GM19351 (cell line): ENCODE measurements at regions not wholly inside any gene's neighbourhood (a gene's known extent, or its start where the extent isn't known, plus 50 kb on each side); places are given as distances from the start of the nearest gene placed in this dataset.
"Not testable (repeated sequence)": the region's sequence is repeated elsewhere in the genome, so short reads cannot be mapped to it uniquely, and the experiment has no call there.

ENCODE experiments used
- ATAC-seq: cut with Tn5 transposase; IDR thresholded peaks from one replicate; pipeline ENCODE4 v1.9.1; 2021; ENCODE audit warnings: mild to moderate bottlenecking, moderate library complexity; ENCODE audit not compliant: unreplicated experiment

DNA sequence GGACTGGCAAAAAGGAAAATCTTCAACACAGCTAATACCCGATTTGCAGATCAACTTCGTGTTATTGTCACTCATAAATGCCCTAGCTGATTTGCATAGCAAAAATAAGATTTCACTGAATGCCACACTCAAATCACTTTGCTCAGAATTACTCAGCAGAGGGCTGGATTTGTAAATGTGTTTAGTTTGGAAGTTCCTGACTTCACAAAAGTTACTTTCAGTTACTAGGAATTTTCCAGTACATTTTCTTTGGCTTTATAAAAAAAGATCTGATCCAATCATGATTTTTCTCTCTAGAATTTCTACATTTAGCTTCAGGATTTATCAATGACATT lies 433.3 kb upstream of the ID2 start:
- ATAC-seq = no peak

DNA sequence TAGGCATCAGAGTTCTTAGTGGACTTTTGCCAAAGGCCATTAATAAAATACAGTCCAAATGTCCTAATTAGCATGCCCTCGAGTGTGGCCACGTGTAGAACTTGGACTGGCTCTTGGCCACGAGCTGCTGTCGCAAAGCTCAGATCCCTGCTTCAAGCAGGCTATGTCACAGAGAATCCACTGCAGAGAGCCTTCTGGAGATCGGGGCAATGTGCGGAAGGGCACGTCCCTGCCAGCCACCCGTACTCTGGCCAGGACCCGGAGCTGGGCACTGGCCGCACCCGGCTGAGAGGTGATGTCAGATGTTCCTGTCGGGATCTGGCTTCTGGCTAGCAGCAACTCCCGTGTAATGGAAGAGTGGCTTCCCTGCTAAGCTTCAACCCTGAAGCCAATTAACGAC lies 432.7 kb upstream of the ID2 start:
- no peak for ATAC-seq

DNA sequence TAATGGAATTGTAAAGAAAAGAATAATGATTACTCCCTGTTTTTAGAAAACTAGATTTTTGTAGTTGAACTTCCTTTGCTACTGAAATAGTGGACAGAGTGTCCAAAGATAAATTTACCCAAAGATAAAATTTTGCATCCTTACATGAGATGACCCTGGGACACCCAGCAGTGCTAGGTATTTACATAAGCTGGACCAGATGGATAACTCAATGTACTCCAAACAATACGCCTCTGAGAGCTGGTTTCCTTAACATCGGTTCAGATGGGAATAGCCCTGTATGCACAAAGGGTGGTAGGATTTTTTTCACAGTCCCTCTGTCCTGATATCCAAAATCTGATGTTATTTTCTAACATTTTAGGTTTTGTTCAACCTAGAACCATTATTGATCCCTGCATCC lies 432.1 kb upstream of the ID2 start:
- ATAC-seq = no peak

DNA sequence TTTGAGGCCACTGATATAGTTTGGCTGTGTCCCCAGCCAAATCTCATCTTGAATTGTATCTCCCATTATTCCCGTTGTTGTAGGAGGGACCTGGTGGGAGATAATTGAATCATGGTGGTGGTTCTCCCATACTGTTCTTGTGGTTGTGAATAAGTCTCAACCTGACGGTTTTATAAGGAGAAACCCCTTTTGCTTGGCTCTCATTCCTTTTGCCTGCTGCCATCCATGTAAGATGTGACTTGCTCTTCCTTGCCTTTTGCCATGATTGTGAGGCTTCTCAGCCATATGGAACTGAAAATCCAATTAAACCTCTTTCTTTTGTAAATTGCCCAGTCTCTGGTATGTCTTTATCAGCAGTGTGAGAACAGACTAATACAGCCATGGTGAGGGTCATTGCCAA lies 431.6 kb upstream of the ID2 start:
- ATAC-seq = not testable (repeated sequence)

DNA sequence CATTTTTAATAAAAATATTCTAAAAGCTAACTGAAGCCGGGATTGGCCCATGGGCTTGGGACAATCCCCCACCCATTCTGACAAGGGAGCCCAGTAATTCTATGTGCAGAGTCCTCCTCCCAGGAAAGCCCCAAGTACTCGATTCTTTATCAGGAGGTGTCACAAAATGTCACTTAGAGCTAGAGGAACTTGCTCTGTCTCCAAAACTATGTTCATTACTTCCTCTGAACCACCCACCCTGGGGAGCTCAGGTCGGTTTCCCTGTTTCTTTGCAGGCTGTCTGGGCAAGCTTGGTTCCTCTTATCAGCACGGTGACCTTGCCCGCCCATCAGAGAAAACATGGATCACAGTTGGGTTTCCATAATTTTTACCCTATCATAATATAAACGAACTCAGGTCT lies 430.6 kb upstream of the ID2 start:
- ATAC-seq = no peak

DNA sequence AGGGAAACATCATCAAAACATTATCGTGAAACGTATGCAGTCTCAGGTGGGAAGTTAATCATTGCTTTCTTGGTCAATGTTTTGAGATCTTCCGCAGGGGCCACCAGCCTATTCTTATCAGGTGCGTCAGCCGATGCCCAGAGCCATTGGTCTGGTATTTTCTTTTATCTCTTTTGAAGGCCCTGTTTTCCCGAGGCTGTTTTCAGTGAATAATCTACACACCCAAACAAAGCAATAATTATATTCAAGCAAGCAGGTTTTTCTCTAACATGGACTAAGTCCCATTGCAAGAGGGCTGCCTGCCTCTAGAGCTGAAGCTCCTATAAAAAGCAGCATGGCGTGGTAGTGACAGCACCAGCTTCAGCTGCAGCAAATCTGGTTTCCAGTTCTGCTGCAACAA lies 430.0 kb upstream of the ID2 start:
- ATAC-seq = no peak

DNA sequence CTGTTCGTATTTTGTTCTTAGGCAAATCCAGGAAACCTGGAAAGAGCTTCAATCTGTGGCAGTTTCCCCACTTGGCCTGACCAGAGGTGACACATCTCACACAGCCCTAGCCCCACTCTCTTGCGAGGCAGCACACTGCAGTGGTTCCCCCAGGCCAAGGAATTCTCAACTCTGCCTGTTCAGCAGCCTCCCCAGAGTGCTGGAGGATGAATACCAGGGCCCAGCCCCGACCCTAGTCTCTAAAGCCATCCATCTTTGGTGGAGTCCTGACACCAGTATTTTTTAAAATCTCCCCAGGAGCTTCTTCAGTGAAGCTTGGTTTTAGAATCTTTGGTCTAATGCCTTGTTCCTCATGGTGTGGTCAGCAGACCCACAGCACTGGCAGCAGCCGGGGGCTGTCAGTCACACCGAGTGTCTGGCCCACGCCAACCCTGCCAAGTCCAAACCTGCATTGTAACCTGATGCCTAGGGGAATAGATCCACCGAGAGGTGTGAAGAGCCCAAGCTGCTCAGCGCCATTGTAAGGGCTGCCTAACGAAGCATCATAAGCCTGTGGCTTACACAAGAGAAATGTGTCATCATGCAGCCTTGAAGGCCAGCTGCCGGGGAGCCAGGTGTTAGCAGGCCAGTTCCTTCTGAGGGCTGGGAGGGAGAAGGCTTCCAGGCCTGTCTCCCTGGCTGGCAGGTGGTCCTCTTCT lies 428.7 kb upstream of the ID2 start:
- peak; percentile 89 for ATAC-seq

DNA sequence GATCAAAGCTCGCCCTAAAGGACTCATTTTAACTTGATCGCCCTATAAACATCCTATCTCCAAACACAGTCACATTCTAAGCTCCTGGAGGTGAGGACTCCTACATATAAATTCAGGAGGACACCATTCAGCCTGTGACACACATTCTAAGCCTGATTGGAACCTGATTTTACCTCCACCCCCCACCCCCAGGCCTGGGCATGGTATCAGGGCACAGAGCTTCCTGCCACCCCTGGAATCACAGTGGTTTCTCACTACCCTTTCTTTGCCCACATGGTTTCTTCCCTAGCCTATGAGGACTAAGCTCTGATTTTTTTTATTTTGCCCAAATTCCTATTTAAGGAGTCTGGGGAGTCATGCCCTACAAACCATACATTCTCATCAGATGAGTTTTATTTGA lies 428.1 kb upstream of the ID2 start:
- ATAC-seq = peak; percentile 9

DNA sequence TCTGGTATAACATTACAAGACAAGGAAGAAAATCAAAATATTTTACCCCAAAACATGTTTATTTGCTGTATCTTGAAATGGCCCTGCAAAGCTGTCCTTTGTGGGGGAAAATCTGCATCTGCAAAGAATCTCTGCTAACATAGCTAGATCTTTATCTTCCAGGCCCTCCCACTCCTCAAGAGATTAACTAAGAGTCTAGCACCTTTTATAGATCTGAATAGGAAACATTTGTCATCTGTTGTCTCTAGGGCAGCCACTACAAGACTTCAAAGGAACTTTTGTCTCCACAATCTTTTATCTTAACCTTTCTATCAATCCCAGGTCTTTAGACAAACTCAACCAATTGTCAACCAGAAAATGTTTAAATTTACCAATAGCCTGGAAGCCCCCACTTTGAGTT lies 427.6 kb upstream of the ID2 start:
- not testable (repeated sequence) for ATAC-seq

DNA sequence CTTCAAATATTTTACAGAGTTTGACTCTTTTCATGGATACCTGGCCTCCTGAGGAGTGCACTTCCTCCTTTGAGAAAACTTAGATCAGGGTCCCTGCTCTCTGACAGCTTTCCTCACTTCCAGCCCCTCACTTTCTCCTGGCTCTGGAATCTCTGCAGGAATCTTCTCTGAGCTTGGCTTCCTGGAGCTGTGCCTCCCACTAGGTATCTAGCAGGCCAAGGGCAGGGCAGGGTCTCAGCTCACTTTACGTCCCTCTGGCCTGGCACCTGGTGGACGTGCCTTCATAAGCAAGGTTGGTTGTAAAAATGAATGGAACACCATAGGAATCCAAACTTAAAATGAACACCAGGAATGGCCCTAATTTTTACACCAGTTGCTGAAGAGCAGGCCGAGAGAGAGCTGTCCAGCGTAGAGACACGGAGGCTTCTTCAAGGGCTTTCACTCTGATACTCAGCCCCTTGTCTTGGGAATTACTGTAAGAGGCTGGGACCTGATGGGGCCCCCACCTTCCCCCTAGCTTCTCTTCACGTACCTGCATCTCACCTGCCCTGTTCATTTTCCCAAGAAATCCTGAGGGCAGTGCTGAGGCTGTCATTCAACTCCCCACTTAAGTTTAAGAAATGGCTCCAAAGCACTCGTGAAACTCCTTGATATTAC lies 426.9 kb upstream of the ID2 start:
- ATAC-seq = no peak

DNA sequence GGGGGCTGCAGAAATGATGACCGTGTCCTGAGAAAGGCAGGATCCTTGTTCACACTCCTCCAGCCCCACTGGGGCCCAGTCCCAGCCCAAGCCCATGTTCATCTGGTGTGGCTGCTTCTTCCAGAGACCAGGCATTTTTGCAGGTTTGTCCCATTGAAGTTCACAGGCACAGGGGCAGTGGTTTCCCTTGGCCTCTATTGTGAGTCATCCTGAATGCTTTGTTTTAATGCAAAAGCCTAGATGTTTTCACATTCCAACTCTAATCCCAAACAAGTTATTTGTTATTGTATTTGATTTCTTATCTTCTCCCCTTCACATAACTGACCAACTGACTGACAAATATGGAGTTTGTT lies 426.4 kb upstream of the ID2 start:
- ATAC-seq = no peak

DNA sequence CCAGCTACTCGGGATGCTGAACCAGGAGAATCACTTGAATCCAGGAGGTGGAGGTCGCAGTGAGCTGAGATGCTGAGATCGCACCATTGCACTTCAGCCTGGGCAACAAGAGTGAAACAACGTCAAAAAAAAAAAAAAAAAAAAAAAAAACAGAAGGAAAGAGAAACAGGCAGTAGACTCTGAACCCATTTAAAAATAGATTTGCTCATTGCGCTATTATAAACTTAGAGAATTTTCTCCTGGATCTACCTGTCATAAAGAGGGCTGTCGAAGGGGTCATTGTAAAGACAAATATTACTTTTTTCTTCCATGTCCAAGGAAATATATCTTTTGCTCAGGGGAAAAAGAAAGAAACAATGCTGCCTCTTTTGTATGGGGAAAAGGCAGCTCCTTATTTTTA lies 425.0 kb upstream of the ID2 start:
- ATAC-seq = no peak

DNA sequence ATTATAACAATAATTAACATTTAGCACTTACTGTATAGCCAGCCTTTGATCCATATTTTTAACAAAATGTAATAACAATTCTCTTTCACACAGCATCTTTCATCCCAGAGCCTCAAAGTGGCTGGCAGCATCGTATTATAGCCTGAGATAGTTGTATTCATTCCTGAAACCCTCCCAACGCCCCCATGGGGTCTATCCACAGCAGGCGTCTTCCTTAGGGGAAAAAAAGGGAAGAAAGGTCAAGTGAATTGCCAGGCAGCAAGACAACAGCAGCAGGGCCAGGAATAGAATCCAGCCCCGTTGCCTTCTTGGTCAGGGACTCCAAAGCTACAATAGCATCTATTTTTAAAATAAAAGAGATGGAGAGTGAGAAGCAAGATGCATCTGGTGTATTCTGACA lies 424.4 kb upstream of the ID2 start:
- ATAC-seq = no peak

DNA sequence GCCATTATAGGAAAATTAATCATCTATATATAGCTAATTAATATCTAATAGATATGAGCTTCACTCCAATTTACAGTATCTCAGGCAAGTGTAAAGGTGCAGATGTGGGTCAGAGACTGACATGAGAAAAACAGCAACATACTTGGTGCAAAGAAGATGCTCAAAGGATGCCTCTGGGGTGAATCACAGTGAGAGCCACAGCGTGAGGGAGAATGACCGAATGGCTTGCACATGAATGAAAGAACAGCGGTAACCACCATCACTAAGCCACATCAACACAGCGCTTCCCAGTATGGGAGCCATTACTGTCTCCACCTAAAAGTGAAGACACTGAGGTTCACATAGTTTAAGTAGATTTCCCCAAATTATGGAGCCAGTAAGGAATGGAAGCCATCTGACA lies 423.4 kb upstream of the ID2 start:
- ATAC-seq = no peak

DNA sequence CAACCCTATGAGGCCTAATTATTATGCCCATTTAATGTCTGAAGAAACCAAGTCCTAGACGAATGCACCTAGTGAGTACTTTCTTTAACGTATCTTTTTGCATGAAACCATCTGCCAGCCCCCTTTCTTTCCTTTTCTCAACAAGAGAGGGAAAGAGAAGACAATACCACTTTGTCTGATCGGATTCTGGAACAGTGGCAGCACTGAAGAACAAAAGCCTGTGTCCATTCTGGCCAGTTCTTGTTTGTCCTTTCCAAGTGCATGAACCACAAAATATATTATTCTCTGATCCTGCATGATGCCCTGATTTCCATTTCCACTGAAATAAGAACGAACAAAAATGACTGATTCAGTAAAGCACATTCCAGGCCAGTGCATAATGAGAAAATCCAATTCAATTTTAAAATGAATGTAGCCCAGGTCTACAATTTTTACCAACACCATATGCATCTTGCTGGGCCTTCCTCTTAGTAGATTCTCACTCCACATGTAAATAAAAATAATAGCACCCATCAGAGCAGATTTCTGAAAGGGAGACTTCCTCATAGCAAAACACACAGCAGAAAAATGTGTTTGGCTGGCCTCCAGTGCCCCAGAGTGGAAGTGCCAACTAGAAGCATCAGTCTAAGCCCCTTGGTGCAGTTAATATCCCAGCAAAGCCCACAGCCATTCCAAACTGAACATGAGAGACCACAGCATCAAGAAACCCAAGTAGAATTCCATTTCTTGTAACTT lies 422.6 kb upstream of the ID2 start:
- ATAC-seq = no peak

DNA sequence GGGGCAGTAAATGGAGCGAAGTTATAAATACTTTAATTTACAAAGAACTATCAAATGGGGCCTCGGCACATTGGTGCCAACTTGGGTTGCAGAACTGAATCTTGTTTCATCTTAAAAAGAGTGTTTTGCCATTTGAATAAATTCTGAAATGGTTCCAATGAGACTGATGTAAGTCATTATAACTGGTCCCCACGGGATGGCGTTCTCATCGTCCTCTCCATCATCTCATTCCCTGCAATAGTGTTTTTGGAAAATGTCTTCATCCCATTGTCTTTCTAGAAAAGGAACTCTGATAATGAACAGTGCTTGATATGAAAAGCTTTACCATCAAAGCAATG lies 422.0 kb upstream of the ID2 start:
- ATAC-seq = no peak

DNA sequence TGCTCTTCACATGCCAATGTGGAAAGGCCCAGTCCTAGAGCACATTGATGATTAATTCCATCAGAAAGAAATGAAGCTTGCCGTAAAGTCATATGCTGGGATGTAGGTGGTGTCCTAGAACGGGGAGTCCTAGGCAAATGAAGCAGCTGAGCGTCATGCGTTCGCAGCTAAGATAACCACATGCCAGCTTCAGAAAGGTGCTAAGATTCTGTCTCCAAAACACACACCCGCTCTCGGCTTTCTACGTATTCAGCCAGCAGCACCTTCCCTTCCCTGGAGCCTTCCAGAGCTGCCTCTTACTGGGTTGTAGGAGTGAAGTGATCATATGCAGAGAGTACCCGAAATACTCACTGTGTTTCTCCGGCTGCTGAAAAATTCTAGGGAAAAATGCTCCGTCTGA lies 421.6 kb upstream of the ID2 start:
- no peak for ATAC-seq

DNA sequence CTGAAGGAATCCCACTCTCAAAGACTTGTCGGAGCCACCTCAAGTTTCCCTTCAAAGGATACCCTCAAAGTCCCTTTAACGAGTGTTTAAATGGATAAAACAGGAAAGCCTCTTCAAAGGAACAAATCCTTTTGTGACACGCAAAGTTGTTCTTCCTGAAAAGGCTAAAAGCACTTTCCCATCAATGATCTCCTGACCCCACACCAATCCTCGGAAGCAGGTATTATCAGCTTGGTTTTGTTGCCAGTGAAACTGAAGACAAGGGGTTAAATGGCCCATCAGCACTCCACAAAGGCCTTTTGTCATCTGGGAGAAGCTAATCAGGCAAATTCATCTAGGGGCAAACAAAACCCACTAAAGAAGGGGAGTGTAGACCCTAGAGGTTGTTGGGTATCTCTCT lies 418.0 kb upstream of the ID2 start:
- ATAC-seq = no peak

DNA sequence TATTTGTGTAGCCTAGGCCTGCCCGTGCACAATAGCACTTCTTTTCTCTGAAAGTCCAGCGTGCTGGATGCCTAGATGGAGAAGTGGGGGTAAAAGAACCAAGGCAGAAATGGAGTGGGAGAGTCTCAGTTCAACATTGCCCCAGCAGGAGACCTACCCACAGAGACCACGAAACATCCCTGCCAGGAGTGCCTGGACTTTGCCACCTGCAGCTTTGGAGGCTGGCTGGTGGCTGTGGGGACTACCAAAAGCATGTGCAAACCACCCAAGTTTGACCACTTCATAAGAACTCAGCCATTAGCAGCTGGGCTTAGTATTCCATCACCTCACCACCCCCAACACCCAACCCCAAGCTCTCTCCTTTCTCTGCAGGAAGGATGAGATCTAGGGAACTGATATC lies 416.9 kb upstream of the ID2 start:
- no peak for ATAC-seq

DNA sequence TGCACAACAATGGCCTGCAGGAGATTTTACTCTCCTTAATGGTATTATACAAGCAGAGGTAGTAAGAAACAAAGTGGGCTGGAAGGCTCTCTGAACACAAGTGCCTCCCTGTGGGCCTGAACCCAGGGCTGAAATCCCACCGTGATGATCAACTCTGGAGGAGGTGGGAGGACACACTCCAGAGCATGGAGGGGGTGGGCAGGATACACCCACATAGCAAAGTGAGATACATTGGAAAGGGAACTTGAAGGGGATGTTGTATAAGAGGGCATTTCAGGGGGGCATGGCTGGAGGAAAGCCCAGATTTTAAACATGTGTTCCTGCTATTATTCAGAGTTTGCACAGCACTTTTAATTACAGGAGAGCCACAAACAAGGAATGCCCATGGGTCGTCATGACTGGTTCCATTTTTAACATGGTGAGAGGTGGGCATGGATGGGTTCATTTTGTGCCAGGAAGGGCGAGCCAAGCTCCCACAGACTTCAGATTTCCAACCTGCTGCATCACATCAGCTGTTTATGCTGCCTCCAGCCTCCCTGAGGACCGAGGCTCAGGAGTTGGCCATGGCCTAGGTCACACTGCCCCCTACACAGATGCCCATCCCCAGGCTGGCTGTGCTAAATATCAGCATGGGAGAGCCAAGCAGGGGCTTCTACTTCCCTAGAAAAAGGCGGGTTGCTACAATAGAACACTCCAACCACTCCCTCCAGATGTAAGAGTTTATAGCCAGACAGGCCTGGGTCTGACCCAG lies 416.2 kb upstream of the ID2 start:
- no peak for ATAC-seq

DNA sequence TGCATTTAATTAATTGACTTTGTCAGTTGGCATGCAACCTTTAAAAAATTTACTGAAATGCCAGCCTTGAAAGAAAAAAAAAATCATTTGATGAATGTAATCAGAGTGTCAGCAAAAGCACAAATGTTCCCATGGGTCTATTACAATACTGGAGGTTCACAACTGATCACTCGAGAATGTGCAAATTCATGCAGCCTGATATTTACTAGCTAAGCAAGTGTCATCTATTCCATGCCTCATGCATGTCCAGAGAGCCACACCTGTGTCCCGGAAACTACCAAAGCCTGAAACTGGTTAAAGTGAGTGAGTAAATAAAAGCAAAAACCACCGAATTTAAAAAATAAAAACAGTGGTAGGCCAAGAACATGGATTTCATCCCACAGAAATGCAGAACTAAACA lies 415.3 kb upstream of the ID2 start:
- ATAC-seq = no peak

DNA sequence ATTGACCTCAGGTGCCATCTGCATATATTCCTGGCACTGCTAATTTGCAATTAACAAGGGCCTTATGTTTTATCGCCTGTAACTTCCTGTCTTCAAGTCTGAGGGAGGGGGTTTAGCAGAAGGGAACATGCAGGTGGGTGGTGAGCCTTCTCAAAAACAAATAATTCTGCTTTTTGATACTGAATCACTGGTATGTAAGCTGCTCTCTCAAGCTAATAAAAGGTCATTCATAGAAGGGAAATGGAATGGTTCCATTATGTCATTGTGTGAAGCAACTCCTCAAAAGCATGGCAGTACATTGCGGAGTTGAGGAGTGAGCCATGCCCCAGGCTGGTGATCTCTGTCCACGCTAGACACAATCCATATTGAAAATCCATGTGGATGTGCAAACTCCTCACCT lies 414.8 kb upstream of the ID2 start:
- no peak for ATAC-seq
